ENCODE measurements at regions not wholly inside any gene's neighbourhood (a gene's known extent, or its start where the extent isn't known, plus 50 kb on each side); places are given as distances from the start of the nearest gene placed in this dataset.

DNA sequence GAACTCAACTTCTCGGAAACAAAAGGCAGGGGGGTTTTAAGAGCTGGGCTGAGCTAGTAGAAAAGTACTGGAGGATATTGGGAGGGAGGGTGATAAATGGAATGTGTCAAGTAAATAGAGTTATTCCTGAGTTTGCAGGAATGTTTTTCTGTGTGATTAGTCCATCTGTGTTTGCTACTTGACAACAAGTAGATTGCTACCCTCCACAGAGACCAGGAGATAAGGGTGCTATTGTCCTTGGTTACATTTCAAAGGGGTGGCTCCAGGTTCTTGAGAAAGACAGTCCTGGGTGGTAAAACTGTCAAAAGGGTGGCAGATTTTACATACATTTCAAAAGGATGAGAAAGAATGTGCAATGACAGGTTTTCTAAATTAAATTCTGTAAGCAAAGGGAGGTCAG is 181.2 kb upstream of the PPP3CA start:
- no peak for TF ChIP-seq CTCF (IDR thresholded peaks at IDR 0.05; ENCODE audit: low read depth, low read length)
- no peaks in the 10 kb centered on the region for H3K4me1 ChIP-seq (ENCODE audit: low read depth)
- H3K36me3 ChIP-seq: no peaks in the 10 kb centered on the region
- H3K27me3 ChIP-seq: no peaks in the 10 kb centered on the region
- DNase-seq (ENCODE audit: low read depth in 1 of 2, low spot score in 1 of 2): peak in 1 of 2 donors; percentile 2
- H3K9me3 ChIP-seq (ENCODE audit: low read depth): no peaks in the 10 kb centered on the region
- H3K4me3 ChIP-seq: no peak overlapping the region
- no peak overlapping the region for H3K27ac ChIP-seq

GRCh38 chr4:101527188-101527587 is 179.9 kb upstream of the PPP3CA start:
- no peak for DNase-seq (ENCODE audit: low read depth in 1 of 2, low spot score in 1 of 2)
- no peaks in the 10 kb centered on the region for H3K27me3 ChIP-seq
- no peak overlapping the region for H3K27ac ChIP-seq
- no peaks in the 10 kb centered on the region for H3K36me3 ChIP-seq
- no peaks in the 10 kb centered on the region for H3K4me1 ChIP-seq (ENCODE audit: low read depth)
- H3K9me3 ChIP-seq (ENCODE audit: low read depth): no peaks in the 10 kb centered on the region
- TF ChIP-seq CTCF (IDR thresholded peaks at IDR 0.05; ENCODE audit: low read depth, low read length): no peak
- no peak overlapping the region for H3K4me3 ChIP-seq

- Histone ChIP-seq H3K36me3 (no peaks in the 10 kb centered on the region), H3K27ac (no peak overlapping the region), H3K4me3 (no peak overlapping the region), H3K9me3 (ENCODE audit: low read depth) (no peaks in the 10 kb centered on the region), H3K27me3 (no peaks in the 10 kb centered on the region), H3K4me1 (ENCODE audit: low read depth) (peaks cover 5% of the 10 kb centered on the region)
- no peak for DNase-seq (ENCODE audit: low read depth in 1 of 2, low spot score in 1 of 2)
- no peak for TF ChIP-seq CTCF (IDR thresholded peaks at IDR 0.05; ENCODE audit: low read depth, low read length)
These were observed 168.2 kb upstream of the PPP3CA start for GRCh38 chr4:101515566-101515965.

- H3K4me1 ChIP-seq (ENCODE audit: low read depth): peaks cover 5% of the 10 kb centered on the region
- no peaks in the 10 kb centered on the region for H3K9me3 ChIP-seq (ENCODE audit: low read depth)
- H3K27ac ChIP-seq: no peak overlapping the region
- no peak for DNase-seq (ENCODE audit: low read depth in 1 of 2, low spot score in 1 of 2)
- H3K4me3 ChIP-seq: no peak overlapping the region
- H3K36me3 ChIP-seq: no peaks in the 10 kb centered on the region
- TF ChIP-seq CTCF (IDR thresholded peaks at IDR 0.05; ENCODE audit: low read depth, low read length): no peak
- no peaks in the 10 kb centered on the region for H3K27me3 ChIP-seq
These were observed 167.8 kb upstream of the PPP3CA start for GRCh38 chr4:101515099-101515498.

DNA sequence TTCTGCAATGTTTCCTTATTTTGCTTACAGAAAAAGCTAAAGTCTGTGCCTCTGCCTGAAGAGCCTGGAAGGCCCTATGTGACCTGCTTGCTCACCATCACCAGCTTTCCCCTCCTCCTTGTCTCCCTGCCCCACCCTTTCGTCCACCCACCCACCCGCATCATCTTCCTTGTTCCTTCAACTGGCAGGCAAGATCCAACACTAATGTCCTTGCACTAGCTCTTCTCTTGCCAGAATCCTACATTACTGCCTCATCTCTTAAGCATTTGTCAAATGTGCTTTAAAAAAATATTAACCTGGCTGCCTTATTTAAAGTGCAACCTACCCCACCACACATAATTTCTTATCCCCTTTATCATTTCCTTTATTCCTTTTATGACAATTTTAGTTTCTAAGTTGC is 165.1 kb upstream of the PPP3CA start:
- Histone ChIP-seq H3K36me3 (no peaks in the 10 kb centered on the region), H3K27me3 (no peaks in the 10 kb centered on the region), H3K4me1 (ENCODE audit: low read depth) (peaks cover 5% of the 10 kb centered on the region), H3K27ac (no peak overlapping the region), H3K9me3 (ENCODE audit: low read depth) (no peaks in the 10 kb centered on the region), H3K4me3 (no peak overlapping the region)
- TF ChIP-seq CTCF (IDR thresholded peaks at IDR 0.05; ENCODE audit: low read depth, low read length): no peak
- no peak for DNase-seq (ENCODE audit: low read depth in 1 of 2, low spot score in 1 of 2)

GRCh38 chr4:101501421-101501820 is 154.1 kb upstream of the PPP3CA start:
- peak in 1 of 2 donors; percentile 32 for DNase-seq (ENCODE audit: low read depth in 1 of 2, low spot score in 1 of 2)
- H3K27ac ChIP-seq: no peak overlapping the region
- H3K9me3 ChIP-seq (ENCODE audit: low read depth): no peaks in the 10 kb centered on the region
- H3K36me3 ChIP-seq: no peaks in the 10 kb centered on the region
- H3K4me3 ChIP-seq: no peak overlapping the region
- H3K4me1 ChIP-seq (ENCODE audit: low read depth): no peaks in the 10 kb centered on the region
- H3K27me3 ChIP-seq: no peaks in the 10 kb centered on the region
- TF ChIP-seq CTCF (IDR thresholded peaks at IDR 0.05; ENCODE audit: low read depth, low read length): no peak
